Astrocyte (in vitro differentiated cells and primary cell): ENCODE measurements at regions not wholly inside any gene's neighbourhood (a gene's known extent, or its start where the extent isn't known, plus 50 kb on each side); places are given as distances from the start of the nearest gene placed in this dataset.
A peak's percentile ranks its signal among the peaks of the same experiment; 100 is the strongest.
"Not testable (repeated sequence)": the region's sequence is repeated elsewhere in the genome, so short reads cannot be mapped to it uniquely, and the experiment has no call there.

Source experiments
- DNase-seq: peaks from one replicate; pipeline ENCODE4 v3.0.0-alpha.2; 2010; ENCODE audit warnings: low read depth
- FAIRE-seq: peaks from 2 replicates; lab custom pipeline; 2011; peaks lifted over from hg19 to GRCh38; lab: Jason Lieb, UNC
- H2AFZ ChIP-seq: 2 replicates; pipeline ENCODE4 v1.6.0; 2012; ENCODE audit warnings: low read depth, low read length, inconsistent platforms
- H3K27ac ChIP-seq: 2 replicates; pipeline ENCODE4 v1.5.1; 2011; ENCODE audit warnings: low read depth, low read length, inconsistent platforms
- H3K27me3 ChIP-seq: 2 replicates; pipeline ENCODE4 v1.6.0; 2011; ENCODE audit warnings: low read length, inconsistent platforms; ENCODE audit not compliant: insufficient read depth
- H3K36me3 ChIP-seq: 2 replicates; pipeline ENCODE4 v1.5.1; 2011; ENCODE audit warnings: low read length, inconsistent platforms; ENCODE audit not compliant: insufficient read depth
- H3K4me1 ChIP-seq: 2 replicates; pipeline ENCODE4 v1.5.1; 2011; ENCODE audit warnings: low read length, inconsistent platforms; ENCODE audit not compliant: insufficient read depth
- H3K4me2 ChIP-seq: 2 replicates; pipeline ENCODE4 v1.6.0; 2012; ENCODE audit warnings: low read length, inconsistent platforms
- H3K4me3 ChIP-seq: 2 replicates; pipeline ENCODE4 v1.5.1; 2011; ENCODE audit warnings: low read depth, mild to moderate bottlenecking, low read length, inconsistent platforms; ENCODE audit not compliant: insufficient read depth
- H3K79me2 ChIP-seq: 2 replicates; pipeline ENCODE4 v1.6.0; 2012; ENCODE audit warnings: mild to moderate bottlenecking, low read length, inconsistent platforms; ENCODE audit not compliant: insufficient read depth
- H3K9ac ChIP-seq: 2 replicates; pipeline ENCODE4 v1.6.0; 2012; ENCODE audit warnings: mild to moderate bottlenecking, low read length, inconsistent platforms
- H3K9me3 ChIP-seq: 2 replicates; pipeline ENCODE4 v1.5.1; 2012; ENCODE audit warnings: low read depth, mild to moderate bottlenecking, low read length, inconsistent platforms; ENCODE audit not compliant: insufficient read depth
- H4K20me1 ChIP-seq: 2 replicates; pipeline ENCODE4 v1.6.0; 2012; ENCODE audit warnings: low read length, inconsistent platforms; ENCODE audit not compliant: insufficient read depth
- H3K27ac Mint-ChIP-seq: one replicate; pipeline ENCODE4 v1.8.0; 2021; ENCODE audit warnings: mild to moderate bottlenecking, mixed read lengths; ENCODE audit not compliant: unreplicated experiment
- H3K27me3 Mint-ChIP-seq: one replicate; pipeline ENCODE4 v1.8.0; 2021; ENCODE audit warnings: low read depth, mixed read lengths; ENCODE audit not compliant: unreplicated experiment
- H3K36me3 Mint-ChIP-seq: one replicate; pipeline ENCODE4 v1.8.0; 2021; ENCODE audit warnings: low read depth, mixed read lengths; ENCODE audit not compliant: unreplicated experiment
- H3K4me1 Mint-ChIP-seq: one replicate; pipeline ENCODE4 v1.8.0; 2021; ENCODE audit warnings: low read depth, mixed read lengths; ENCODE audit not compliant: unreplicated experiment
- H3K4me3 Mint-ChIP-seq: one replicate; pipeline ENCODE4 v1.8.0; 2021; ENCODE audit warnings: mild to moderate bottlenecking, moderate library complexity, mixed read lengths; ENCODE audit not compliant: unreplicated experiment
- H3K9me3 Mint-ChIP-seq: one replicate; pipeline ENCODE4 v1.8.0; 2021; ENCODE audit warnings: mild to moderate bottlenecking, mixed read lengths; ENCODE audit not compliant: unreplicated experiment
- EZH2 ChIP-seq: IDR thresholded peaks from 2 replicates; pipeline ENCODE4 v1.6.1; 2012; ENCODE audit warnings: mild to moderate bottlenecking, low read length, inconsistent platforms; ENCODE audit not compliant: insufficient read depth
- TF ChIP-seq, protein P1 (sequence below): IDR thresholded peaks from 2 replicates; pipeline ENCODE4 v1.5.1; 2011; ENCODE audit warnings: low read depth, mild to moderate bottlenecking, inconsistent platforms, low read length, moderate library complexity; ENCODE audit not compliant: insufficient read depth

DNA sequence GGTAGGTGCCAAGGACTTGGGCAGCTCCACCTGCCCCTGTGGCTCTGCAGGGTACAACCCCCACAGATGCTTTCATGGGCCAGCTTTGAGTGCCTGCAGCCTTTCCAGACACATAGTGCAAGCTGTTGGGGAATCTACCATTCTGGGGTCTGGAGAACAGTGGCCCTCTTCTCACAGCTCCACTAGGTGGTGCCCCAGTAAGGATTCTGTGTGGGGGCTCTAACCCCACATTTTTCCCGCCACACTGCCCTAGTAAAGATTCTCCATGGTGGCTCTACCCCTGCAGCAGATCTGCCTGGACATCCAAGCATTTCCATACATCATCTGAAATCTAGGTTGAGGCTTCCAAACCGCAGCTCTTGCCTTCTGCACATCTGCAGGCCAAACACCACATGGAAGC, 149.7 kb upstream of the FNDC3A start:
- Histone ChIP-seq H4K20me1 (no peaks in the 10 kb centered on the region), H3K4me2 (no peak overlapping the region), H3K9me3 (peaks cover 9% of the 10 kb centered on the region), H3K4me1 (peaks cover 6% of the 10 kb centered on the region), H3K79me2 (no peaks in the 10 kb centered on the region), H2AFZ (no peak overlapping the region), H3K4me3 (no peak overlapping the region), H3K27me3 (no peaks in the 10 kb centered on the region), H3K27ac (no peak overlapping the region), H3K9ac (no peak overlapping the region), H3K36me3 (no peaks in the 10 kb centered on the region)
- Mint-ChIP-seq H3K4me1 (peaks cover 14% of the 10 kb centered on the region), H3K9me3 (peaks cover 9% of the 10 kb centered on the region), H3K36me3 (peaks cover 3% of the 10 kb centered on the region), H3K27ac (no peak overlapping the region), H3K4me3 (no peak overlapping the region), H3K27me3 (no peaks in the 10 kb centered on the region)
- no peak for FAIRE-seq
- no peak for DNase-seq
- no peak for TF ChIP-seq EZH2
- TF ChIP-seq, protein P1, sequence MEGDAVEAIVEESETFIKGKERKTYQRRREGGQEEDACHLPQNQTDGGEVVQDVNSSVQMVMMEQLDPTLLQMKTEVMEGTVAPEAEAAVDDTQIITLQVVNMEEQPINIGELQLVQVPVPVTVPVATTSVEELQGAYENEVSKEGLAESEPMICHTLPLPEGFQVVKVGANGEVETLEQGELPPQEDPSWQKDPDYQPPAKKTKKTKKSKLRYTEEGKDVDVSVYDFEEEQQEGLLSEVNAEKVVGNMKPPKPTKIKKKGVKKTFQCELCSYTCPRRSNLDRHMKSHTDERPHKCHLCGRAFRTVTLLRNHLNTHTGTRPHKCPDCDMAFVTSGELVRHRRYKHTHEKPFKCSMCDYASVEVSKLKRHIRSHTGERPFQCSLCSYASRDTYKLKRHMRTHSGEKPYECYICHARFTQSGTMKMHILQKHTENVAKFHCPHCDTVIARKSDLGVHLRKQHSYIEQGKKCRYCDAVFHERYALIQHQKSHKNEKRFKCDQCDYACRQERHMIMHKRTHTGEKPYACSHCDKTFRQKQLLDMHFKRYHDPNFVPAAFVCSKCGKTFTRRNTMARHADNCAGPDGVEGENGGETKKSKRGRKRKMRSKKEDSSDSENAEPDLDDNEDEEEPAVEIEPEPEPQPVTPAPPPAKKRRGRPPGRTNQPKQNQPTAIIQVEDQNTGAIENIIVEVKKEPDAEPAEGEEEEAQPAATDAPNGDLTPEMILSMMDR: no peak

DNA sequence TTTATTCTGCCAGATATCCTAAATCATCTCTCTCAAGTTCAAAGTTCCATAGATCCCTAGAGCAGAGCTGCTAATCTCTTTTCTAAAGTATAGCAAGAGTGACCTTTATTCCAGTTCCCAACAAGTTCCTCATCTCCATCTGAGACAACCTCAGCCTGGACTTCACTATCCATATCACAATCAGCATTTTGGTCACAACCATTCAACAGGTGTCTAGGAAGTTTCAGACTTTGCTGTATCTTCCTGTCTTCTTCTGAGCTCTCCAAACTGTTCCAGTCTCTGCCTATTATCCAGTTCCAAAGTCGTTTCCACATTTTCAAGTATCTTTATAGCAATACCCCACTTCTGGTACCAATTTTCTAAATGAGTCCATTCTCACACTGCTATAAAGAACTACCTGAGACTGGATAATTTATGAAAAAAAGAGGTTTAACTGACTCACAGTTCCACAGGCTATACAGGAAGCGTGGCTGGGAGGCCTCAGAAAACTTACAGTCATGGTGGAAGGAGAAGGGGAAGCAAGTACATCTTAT, 148.7 kb upstream of the FNDC3A start:
- H3K27me3 Mint-ChIP-seq, FAIRE-seq, H3K9me3 ChIP-seq, H3K27me3 ChIP-seq, H3K4me2 ChIP-seq, H4K20me1 ChIP-seq, H3K27ac Mint-ChIP-seq, H3K36me3 Mint-ChIP-seq, H3K36me3 ChIP-seq, H3K4me1 ChIP-seq, H2AFZ ChIP-seq, H3K9ac ChIP-seq, H3K79me2 ChIP-seq, DNase-seq, H3K4me3 ChIP-seq, H3K27ac ChIP-seq, H3K9me3 Mint-ChIP-seq: not testable (repeated sequence)
- Mint-ChIP-seq H3K4me3 (peak overlapping the region; percentile 24), H3K4me1 (peaks cover 20% of the 10 kb centered on the region)

DNA sequence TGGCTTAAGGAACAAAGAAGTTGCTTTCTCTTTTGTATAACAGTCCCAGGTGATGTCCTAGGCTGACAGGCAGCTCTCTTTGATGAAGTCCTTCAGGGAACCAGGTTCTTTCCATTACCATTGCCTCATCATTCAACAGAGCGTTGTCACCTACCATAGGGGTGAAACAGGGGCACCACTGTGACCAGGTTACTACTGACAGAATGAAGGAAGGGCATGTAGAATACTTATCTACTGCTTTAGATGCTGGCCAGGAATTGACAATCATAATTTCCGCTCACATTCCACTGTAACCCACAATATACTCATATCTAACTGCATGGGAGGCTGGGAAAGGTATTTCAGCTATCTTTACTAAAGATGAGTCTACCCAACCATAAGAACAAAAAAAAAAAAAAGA, 148.0 kb upstream of the FNDC3A start:
- no peak overlapping the region for H2AFZ ChIP-seq
- no peaks in the 10 kb centered on the region for H3K27me3 ChIP-seq
- DNase-seq (no peak), FAIRE-seq (no peak)
- no peaks in the 10 kb centered on the region for H3K79me2 ChIP-seq
- Mint-ChIP-seq H3K27ac (no peak overlapping the region), H3K36me3 (peaks cover 6% of the 10 kb centered on the region), H3K27me3 (no peaks in the 10 kb centered on the region), H3K4me3 (no peak overlapping the region), H3K4me1 (peaks cover 20% of the 10 kb centered on the region), H3K9me3 (peaks cover 11% of the 10 kb centered on the region)
- H3K4me2 ChIP-seq: no peak overlapping the region
- no peaks in the 10 kb centered on the region for H4K20me1 ChIP-seq
- no peak overlapping the region for H3K4me3 ChIP-seq
- no peak overlapping the region for H3K27ac ChIP-seq
- peaks cover 6% of the 10 kb centered on the region for H3K4me1 ChIP-seq
- no peaks in the 10 kb centered on the region for H3K36me3 ChIP-seq
- TF ChIP-seq EZH2: no peak
- TF ChIP-seq, protein P1: no peak
- peaks cover 9% of the 10 kb centered on the region for H3K9me3 ChIP-seq
- no peak overlapping the region for H3K9ac ChIP-seq
